Lung (tissue), 11 donors: ENCODE measurements at regions not wholly inside any gene's neighbourhood (a gene's known extent, or its start where the extent isn't known, plus 50 kb on each side); places are given as distances from the start of the nearest gene placed in this dataset.

Experiments used
- ATAC-seq: fragments of 200-7000 bp; cut with Tn5 transposase; one replicate; pipeline ENCODE4 v1.9.1; 2020; ENCODE audit warnings: moderate number of reproducible peaks; ENCODE audit not compliant: insufficient read depth, low FRiP score
- DNase-seq, 3 donors: peaks; one replicate each; pipeline ENCODE4 v3.0.0-alpha.2; 2013 to 2017
- H3K27ac ChIP-seq, 2 donors: one replicate each; pipeline ENCODE4 v1.5.1; 2013; ENCODE audit warnings: mild to moderate bottlenecking in 2 of 2, moderate library complexity in 2 of 2, control low read depth in 1 of 2, inconsistent platforms in 1 of 2, low read depth in 1 of 2, low read length in 1 of 2
- H3K27me3 ChIP-seq, 3 donors: one replicate each; pipeline ENCODE4 v1.5.1; 2013; ENCODE audit warnings: low read length in 2 of 3; ENCODE audit not compliant: control insufficient read depth in 3 of 3, insufficient read depth in 3 of 3
- H3K36me3 ChIP-seq, 4 donors: one replicate each; pipeline ENCODE4 v1.5.1; 2013; ENCODE audit warnings: low read length in 4 of 4, mild to moderate bottlenecking in 1 of 4, moderate library complexity in 1 of 4; ENCODE audit not compliant: control insufficient read depth in 4 of 4, insufficient read depth in 4 of 4
- H3K4me1 ChIP-seq, 5 donors: one replicate each; pipeline ENCODE4 v1.5.1; 2013; ENCODE audit warnings: low read length in 5 of 5, mild to moderate bottlenecking in 2 of 5, moderate library complexity in 1 of 5; ENCODE audit not compliant: control insufficient read depth in 5 of 5, insufficient read depth in 5 of 5
- H3K4me3 ChIP-seq: one replicate; pipeline ENCODE4 v1.5.1; 2013; ENCODE audit warnings: mild to moderate bottlenecking, control low read depth, moderate library complexity
- H3K9ac ChIP-seq, 2 donors: one replicate each; pipeline ENCODE4 v1.5.1; 2013; ENCODE audit warnings: low read length in 2 of 2, control low read depth in 1 of 2; ENCODE audit not compliant: insufficient read depth in 1 of 2
- H3K9me3 ChIP-seq, 4 donors: one replicate each; pipeline ENCODE4 v1.5.1; 2013; ENCODE audit warnings: low read length in 3 of 4, mild to moderate bottlenecking in 1 of 4, moderate library complexity in 1 of 4; ENCODE audit not compliant: control insufficient read depth in 4 of 4, insufficient read depth in 3 of 4
- WGBS, 2 donors: extraction: QIAGEN DNeasy Blood & Tissue Kit; methylation state at CpG; one replicate each; pipeline ENCODE4 v1.1.7; 2013; 5-methylcytosine and 5-hydroxymethylcytosine counted together
- TF ChIP-seq, protein P1 (sequence below): IDR thresholded peaks from 2 replicates; pipeline ENCODE4 v1.5.1; 2012; ENCODE audit warnings: mild to moderate bottlenecking; ENCODE audit errors: control extremely low read depth, extremely low read depth
- donor health status: control.
- donor health status: control.
- donor health status: Bipolar disorder and iron deficiency.
- donor health status: healthy.
- donor health status: DM: yes; HTN: yes; CAD: no.

GRCh38 chr1:95506736-95507414, 272.9 kb downstream of the RWDD3 start:
- H3K9me3 ChIP-seq: peaks cover 0 to 2% (median 0%) of the 10 kb centered on the region in 4 donors
- TF ChIP-seq, protein P1, sequence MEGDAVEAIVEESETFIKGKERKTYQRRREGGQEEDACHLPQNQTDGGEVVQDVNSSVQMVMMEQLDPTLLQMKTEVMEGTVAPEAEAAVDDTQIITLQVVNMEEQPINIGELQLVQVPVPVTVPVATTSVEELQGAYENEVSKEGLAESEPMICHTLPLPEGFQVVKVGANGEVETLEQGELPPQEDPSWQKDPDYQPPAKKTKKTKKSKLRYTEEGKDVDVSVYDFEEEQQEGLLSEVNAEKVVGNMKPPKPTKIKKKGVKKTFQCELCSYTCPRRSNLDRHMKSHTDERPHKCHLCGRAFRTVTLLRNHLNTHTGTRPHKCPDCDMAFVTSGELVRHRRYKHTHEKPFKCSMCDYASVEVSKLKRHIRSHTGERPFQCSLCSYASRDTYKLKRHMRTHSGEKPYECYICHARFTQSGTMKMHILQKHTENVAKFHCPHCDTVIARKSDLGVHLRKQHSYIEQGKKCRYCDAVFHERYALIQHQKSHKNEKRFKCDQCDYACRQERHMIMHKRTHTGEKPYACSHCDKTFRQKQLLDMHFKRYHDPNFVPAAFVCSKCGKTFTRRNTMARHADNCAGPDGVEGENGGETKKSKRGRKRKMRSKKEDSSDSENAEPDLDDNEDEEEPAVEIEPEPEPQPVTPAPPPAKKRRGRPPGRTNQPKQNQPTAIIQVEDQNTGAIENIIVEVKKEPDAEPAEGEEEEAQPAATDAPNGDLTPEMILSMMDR: no peak
- no peak overlapping the region for H3K27ac ChIP-seq
- H3K9ac ChIP-seq: no peak overlapping the region
- H3K36me3 ChIP-seq: no peaks in the 10 kb centered on the region
- ATAC-seq: no peak
- no peak overlapping the region for H3K4me3 ChIP-seq
- H3K27me3 ChIP-seq: no peaks in the 10 kb centered on the region
- no peak for DNase-seq
- peaks cover 0 to under 1% (median 0%) of the 10 kb centered on the region in 5 donors for H3K4me1 ChIP-seq
- 93 to 95% methylated on average over 4 of the region's 4 CpGs for WGBS, 2 donors

DNA sequence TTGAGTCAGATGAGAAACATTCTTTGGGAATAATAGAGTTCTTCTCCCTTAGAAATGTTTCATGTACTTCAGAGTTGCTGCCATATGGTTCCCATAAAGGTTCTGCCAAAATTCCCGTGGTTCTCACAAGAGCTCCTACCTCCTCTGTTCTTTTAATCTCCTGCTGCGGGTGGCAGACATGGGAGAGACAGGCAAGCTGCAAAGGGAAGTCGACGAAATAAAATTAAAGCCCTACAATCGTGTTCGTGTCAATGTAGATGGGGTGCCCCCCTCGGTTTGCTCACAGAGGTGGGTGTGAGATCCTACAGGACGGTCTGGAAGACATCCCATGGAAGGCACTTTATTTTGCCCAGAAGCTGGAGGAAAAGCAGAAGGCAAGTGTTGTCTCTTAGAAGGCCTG, 276.0 kb downstream of the RWDD3 start:
- H3K27me3 ChIP-seq: no peaks in the 10 kb centered on the region
- H3K4me3 ChIP-seq: no peak overlapping the region
- DNase-seq (peak in 1 of 3 donors; percentile 19), ATAC-seq (no peak)
- H3K9ac ChIP-seq: no peak overlapping the region
- H3K27ac ChIP-seq: no peak overlapping the region
- 74 to 82% methylated on average over 8 of the region's 8 CpGs for WGBS, 2 donors
- peaks cover 0 to 9% (median 2%) of the 10 kb centered on the region in 5 donors for H3K4me1 ChIP-seq
- H3K36me3 ChIP-seq: no peaks in the 10 kb centered on the region
- peaks cover 0 to 2% (median 0%) of the 10 kb centered on the region in 4 donors for H3K9me3 ChIP-seq
- TF ChIP-seq, protein P1: no peak

DNA sequence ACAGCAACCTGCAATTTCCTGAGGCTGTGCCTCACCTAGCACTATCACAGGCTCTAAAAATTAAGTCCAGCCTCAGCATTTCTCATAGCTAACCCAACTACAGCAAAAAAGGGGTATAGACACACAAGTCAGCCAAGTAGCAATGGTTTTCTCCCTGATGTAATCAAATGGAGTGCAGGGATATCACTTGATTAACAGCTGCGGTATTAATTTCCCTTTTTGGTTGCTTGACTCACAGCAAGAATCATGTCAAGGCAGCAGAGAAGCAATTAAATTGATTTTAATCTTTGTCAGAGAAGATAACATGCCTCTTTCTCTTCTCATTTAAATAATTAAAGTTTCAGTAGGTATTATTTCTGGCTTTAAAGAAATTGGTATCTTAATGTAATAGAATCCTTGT, 278.9 kb downstream of the RWDD3 start:
- Histone ChIP-seq H3K27me3 (no peaks in the 10 kb centered on the region), H3K4me1 (peaks cover 0 to 9% (median 2%) of the 10 kb centered on the region in 5 donors), H3K9ac (no peak overlapping the region), H3K4me3 (no peak overlapping the region), H3K36me3 (no peaks in the 10 kb centered on the region), H3K9me3 (peaks cover 0 to 2% (median 0%) of the 10 kb centered on the region in 4 donors), H3K27ac (no peak overlapping the region)
- no peak for ATAC-seq
- TF ChIP-seq, protein P1: no peak
- no peak for DNase-seq
- 78 to 89% methylated on average over 1 of the region's 1 CpG for WGBS, 2 donors

GRCh38 chr1:95517506-95517905, 283.5 kb downstream of the RWDD3 start:
- Histone ChIP-seq H3K27ac (no peak overlapping the region), H3K27me3 (no peaks in the 10 kb centered on the region), H3K36me3 (no peaks in the 10 kb centered on the region), H3K9me3 (peaks cover 0 to 5% (median 0%) of the 10 kb centered on the region in 4 donors), H3K9ac (no peak overlapping the region), H3K4me1 (peaks cover 0 to 2% (median 0%) of the 10 kb centered on the region in 5 donors), H3K4me3 (no peak overlapping the region)
- whole genome bisulfite sequencing, 2 donors: 83 to 85% methylated on average over 1 of the region's 1 CpG
- ATAC-seq (no peak), DNase-seq (peak in 2 of 3 donors; percentile 7 to 23)
- TF ChIP-seq, protein P1: no peak
